Transverse colon (tissue), 4 donors: ENCODE measurements at regions not wholly inside any gene's neighbourhood (a gene's known extent, or its start where the extent isn't known, plus 50 kb on each side); places are given as distances from the start of the nearest gene placed in this dataset.

Source experiments
- DNase-seq: peaks from one replicate; pipeline ENCODE4 v3.0.0-alpha.2; 2019
- H3K27ac ChIP-seq, 4 donors: fragments of 200-600 bp; sonication (generic); 2 replicates each; pipeline ENCODE4 v1.5.1; 2016 to 2018; ENCODE audit warnings: inconsistent platforms in 4 of 4
- H3K27me3 ChIP-seq: fragments of 200-600 bp; sonication (generic); 2 replicates; pipeline ENCODE4 v1.5.1; 2017; ENCODE audit warnings: inconsistent platforms
- H3K36me3 ChIP-seq, 4 donors: fragments of 200-600 bp; sonication (generic); 2 replicates each; pipeline ENCODE4 v1.5.1; 2017 to 2019; ENCODE audit warnings: inconsistent platforms in 4 of 4
- H3K4me1 ChIP-seq, 4 donors: fragments of 200-600 bp; sonication (generic); 2 replicates each; pipeline ENCODE4 v1.5.1; 2017 to 2020; ENCODE audit warnings: inconsistent platforms in 4 of 4
- H3K4me3 ChIP-seq, 4 donors: fragments of 200-600 bp; sonication (generic); 1 replicate in 1 of 4; 2 replicates in 3 of 4; pipeline versions ENCODE4 v1.5.1 to v1.6.1; 2017 to 2019; ENCODE audit warnings: inconsistent platforms in 4 of 4
- H3K9me3 ChIP-seq, 2 donors: fragments of 200-600 bp; sonication (generic); 2 replicates each; pipeline ENCODE4 v1.5.1; 2017 to 2019; ENCODE audit warnings: inconsistent platforms in 2 of 2
- CTCF ChIP-seq, 5 experiments: fragments of 200-600 bp in 3 of 5; fragments of 450-650 bp in 2 of 5; sonication (generic) in 3 of 5; IDR thresholded peaks; 1 replicate in 2 of 5; 2 replicates in 3 of 5; pipeline ENCODE4 v1.5.1; 2016 to 2017; ENCODE audit warnings: antibody characterized with exemption in 5 of 5, inconsistent platforms in 3 of 5, mild to moderate bottlenecking in 2 of 5, moderate library complexity in 1 of 5
- EP300 ChIP-seq: sonication (generic); formaldehyde crosslinking; IDR thresholded peaks from one replicate; pipeline ENCODE4 v1.6.1; 2017; ENCODE audit warnings: antibody characterized with exemption, low read depth
- POLR2A ChIP-seq: fragments of 450-650 bp; IDR thresholded peaks from one replicate; pipeline ENCODE4 v1.6.1; 2016; ENCODE audit warnings: antibody characterized with exemption, mild to moderate bottlenecking, moderate library complexity
- POLR2AphosphoS5 ChIP-seq, 3 donors: sonication (generic); formaldehyde crosslinking; IDR thresholded peaks; one replicate each; pipeline ENCODE4 v1.6.1; 2016; ENCODE audit warnings: antibody characterized with exemption in 3 of 3
- WGBS, 2 donors: methylation state at CpG; one replicate each; pipeline ENCODE4 v1.1.5; 2018; ENCODE audit warnings: low coverage in 1 of 2; 5-methylcytosine and 5-hydroxymethylcytosine counted together
- in situ Hi-C, 4 donors: fragments of 200-750 bp; cut with MboI; loops; one replicate each; pipeline versions ENCODE4 v1.15.0 to v1.15.1; 2017; ENCODE audit warnings: low sequenced_read_pairs in 3 of 4, low pct_ligation_motif_present in 1 of 4, low pct_unique_long_range_greater_than_20kb in 1 of 4
- intact Hi-C: fragments of 100-400 bp; cut with DNase I; formaldehyde crosslinking; loops from one replicate; pipeline ENCODE4 v1.15.1; 2023; ENCODE audit warnings: low total_unique reads

- intact Hi-C loops (no loop called here), in situ Hi-C loops (no loop called here)
- H3K9me3 ChIP-seq = no peaks in the 10 kb centered on the region
- H3K27ac ChIP-seq = no peak overlapping the region
- no peak overlapping the region for H3K4me3 ChIP-seq
- no peak for TF ChIP-seq POLR2AphosphoS5 (IDR thresholded peaks at IDR 0.05)
- no peak for TF ChIP-seq EP300
- TF ChIP-seq POLR2A = no peak
- TF ChIP-seq CTCF (IDR thresholded peaks at IDR 0.05) = no peak
- no peaks in the 10 kb centered on the region for H3K4me1 ChIP-seq
- no peak for DNase-seq
- 72 to 81% methylated on average over 6 of the region's 6 CpGs for WGBS, 2 donors
- no peaks in the 10 kb centered on the region for H3K27me3 ChIP-seq
- H3K36me3 ChIP-seq = no peaks in the 10 kb centered on the region
Measured at GRCh38 chr20:61015602-61016001, 236.5 kb upstream of the CDH4 start.

- no peak overlapping the region for H3K27ac ChIP-seq
- intact Hi-C loops = no loop called here
- WGBS, 2 donors = 89 to 91% methylated on average over 5 to 14 of the region's 14 CpGs
- no peak for TF ChIP-seq POLR2AphosphoS5 (IDR thresholded peaks at IDR 0.05)
- TF ChIP-seq POLR2A = no peak
- TF ChIP-seq CTCF (IDR thresholded peaks at IDR 0.05) = no peak
- no peak for TF ChIP-seq EP300
- H3K27me3 ChIP-seq = no peaks in the 10 kb centered on the region
- DNase-seq = no peak
- no peaks in the 10 kb centered on the region for H3K36me3 ChIP-seq
- no peak overlapping the region for H3K4me3 ChIP-seq
- no peaks in the 10 kb centered on the region for H3K9me3 ChIP-seq
- H3K4me1 ChIP-seq = no peaks in the 10 kb centered on the region
- in situ Hi-C loops = no loop called here
Measured at GRCh38 chr20:61019322-61019721, 232.7 kb upstream of the CDH4 start.

- Histone ChIP-seq H3K4me1 (no peaks in the 10 kb centered on the region), H3K4me3 (no peak overlapping the region), H3K36me3 (no peaks in the 10 kb centered on the region), H3K27me3 (no peaks in the 10 kb centered on the region), H3K27ac (no peak overlapping the region), H3K9me3 (no peaks in the 10 kb centered on the region)
- 99% methylated on average over 14 of the region's 29 CpGs; no CpG with 5 or more reads in 1 of the 2 donors for WGBS, 2 donors
- intact Hi-C loops (no loop called here), in situ Hi-C loops (no loop called here)
- DNase-seq = no peak
- TF ChIP-seq POLR2AphosphoS5 (IDR thresholded peaks at IDR 0.05) = no peak
- no peak for TF ChIP-seq EP300
Measured at GRCh38 chr20:61023612-61024011, 228.4 kb upstream of the CDH4 start.

- no peak overlapping the region for H3K27ac ChIP-seq
- TF ChIP-seq POLR2AphosphoS5 (IDR thresholded peaks at IDR 0.05) (no peak), EP300 (no peak), POLR2A (no peak), CTCF (IDR thresholded peaks at IDR 0.05) (no peak)
Measured at GRCh38 chr20:61024390-61024789, 227.7 kb upstream of the CDH4 start.

GRCh38 chr20:61025536-61025935, 226.5 kb upstream of the CDH4 start:
- Histone ChIP-seq H3K27ac (no peak overlapping the region), H3K27me3 (no peaks in the 10 kb centered on the region), H3K36me3 (no peaks in the 10 kb centered on the region), H3K4me3 (no peak overlapping the region), H3K4me1 (no peaks in the 10 kb centered on the region), H3K9me3 (no peaks in the 10 kb centered on the region)
- 81 to 92% methylated on average over 4 to 10 of the region's 10 CpGs for WGBS, 2 donors
- intact Hi-C loops (no loop called here), in situ Hi-C loops (no loop called here)
- no peak for DNase-seq
- TF ChIP-seq POLR2AphosphoS5 (IDR thresholded peaks at IDR 0.05) = no peak
- no peak for TF ChIP-seq CTCF (IDR thresholded peaks at IDR 0.05)
- no peak for TF ChIP-seq POLR2A
- TF ChIP-seq EP300 = no peak

More at GRCh38 chr20:61024390-61024789, 227.7 kb upstream of the CDH4 start:
- intact Hi-C loops (no loop called here), in situ Hi-C loops (no loop called here)
- Histone ChIP-seq H3K4me3 (no peak overlapping the region), H3K36me3 (no peaks in the 10 kb centered on the region), H3K9me3 (no peaks in the 10 kb centered on the region), H3K27me3 (no peaks in the 10 kb centered on the region), H3K4me1 (no peaks in the 10 kb centered on the region)
- WGBS, 2 donors = 89% methylated on average over 11 of the region's 11 CpGs; no CpG with 5 or more reads in 1 of the 2 donors
- DNase-seq = no peak
